Endothelial cell of umbilical vein (primary cell): ENCODE measurements at regions not wholly inside any gene's neighbourhood (a gene's known extent, or its start where the extent isn't known, plus 50 kb on each side); places are given as distances from the start of the nearest gene placed in this dataset.

Experiments
- BruUV-seq: library from RNA; stranded (reverse); fragments of 400-500 nt; replicated peaks from 2 replicates; lab custom pipeline; 2021; lab: Mats Ljungman, UMichigan
- CTCF ChIA-PET: fragments of 300-600, 350-600 bp; sonication (Branson Sonifier 250); formaldehyde crosslinking; loops from one replicate; lab custom pipeline; 2021; ENCODE audit warnings: antibody characterized with exemption, inconsistent platforms; lab: Charles Lee
- POLR2A ChIA-PET: fragments of 300-600, 350-600 bp; sonication (Branson Sonifier 250); formaldehyde crosslinking; loops from one replicate; lab custom pipeline; 2021; ENCODE audit warnings: antibody characterized with exemption, inconsistent platforms; lab: Charles Lee
- DNase-seq: peaks from one replicate; pipeline ENCODE4 v3.0.0-alpha.2; 2011; ENCODE audit warnings: low read depth, low spot score
- FAIRE-seq: peaks from 2 replicates; lab custom pipeline; 2011; peaks lifted over from hg19 to GRCh38; lab: Jason Lieb, UNC
- H2AFZ ChIP-seq: 2 replicates; pipeline ENCODE4 v1.6.0; 2012; ENCODE audit warnings: low read depth, low read length, control low read depth, inconsistent platforms
- H3K27ac ChIP-seq: 2 replicates; pipeline ENCODE4 v1.5.1; 2011; ENCODE audit warnings: low read depth, mild to moderate bottlenecking, control low read depth, low read length, moderate library complexity; ENCODE audit not compliant: insufficient read depth
- H3K27me3 ChIP-seq, 2 experiments: 2 replicates each; pipeline versions ENCODE4 v1.6.0 to v1.6.1; 2011; ENCODE audit warnings: low read length in 2 of 2, mixed read lengths in 1 of 2; ENCODE audit not compliant: control insufficient read depth in 2 of 2, insufficient read depth in 2 of 2
- H3K36me3 ChIP-seq, 2 experiments: 2 replicates in 1 of 2; 3 replicates in 1 of 2; pipeline ENCODE4 v1.5.1; 2011; ENCODE audit warnings: low read length in 2 of 2, mild to moderate bottlenecking in 1 of 2, moderate library complexity in 1 of 2; ENCODE audit not compliant: control insufficient read depth in 2 of 2, insufficient read depth in 2 of 2; ENCODE audit errors: extremely low read depth in 1 of 2
- H3K4me1 ChIP-seq: 3 replicates; pipeline ENCODE4 v1.5.1; 2011; ENCODE audit warnings: mild to moderate bottlenecking, low read length; ENCODE audit not compliant: control insufficient read depth, insufficient read depth; ENCODE audit errors: extremely low read depth
- H3K4me2 ChIP-seq: 2 replicates; pipeline ENCODE4 v1.6.1; 2011; ENCODE audit warnings: low read length, control low read depth, mixed read lengths; ENCODE audit not compliant: insufficient read depth
- H3K4me3 ChIP-seq, 3 experiments: fragments of 200-600 bp in 1 of 3; sonication (generic), shearing (Covaris generic) in 1 of 3; replicated peaks in 1 of 3; 2 replicates each; pipeline ENCODE4 v1.5.1; 2011 to 2016; ENCODE audit warnings: control low read depth in 3 of 3, low read length in 3 of 3, mild to moderate bottlenecking in 2 of 3, inconsistent platforms in 1 of 3, low read depth in 1 of 3, moderate library complexity in 1 of 3; ENCODE audit not compliant: insufficient read depth in 1 of 3
- H3K79me2 ChIP-seq: 2 replicates; pipeline ENCODE4 v1.6.0; 2012; ENCODE audit warnings: low read length, inconsistent platforms; ENCODE audit not compliant: control insufficient read depth, insufficient read depth
- H3K9ac ChIP-seq: replicated peaks from 2 replicates; pipeline ENCODE3; 2011; ENCODE audit warnings: low read length, control low read depth; ENCODE audit not compliant: insufficient read depth; ENCODE audit errors: extremely low read depth
- H3K9me1 ChIP-seq: replicated peaks from 3 replicates; pipeline ENCODE4 v1.6.0; 2011; ENCODE audit warnings: mild to moderate bottlenecking, low read length; ENCODE audit not compliant: control insufficient read depth, insufficient read depth; ENCODE audit errors: extremely low read depth
- H3K9me3 ChIP-seq: replicated peaks from 2 replicates; pipeline ENCODE4 v1.5.1; 2012; ENCODE audit warnings: low read length, inconsistent platforms; ENCODE audit not compliant: control insufficient read depth, insufficient read depth
- H4K20me1 ChIP-seq: replicated peaks from 2 replicates; pipeline ENCODE3; 2011; ENCODE audit warnings: mild to moderate bottlenecking, low read length; ENCODE audit not compliant: control insufficient read depth, insufficient read depth; ENCODE audit errors: extremely low read depth
- CTCF ChIP-seq, 2 donors: IDR thresholded peaks; 1 replicate in 1 of 2; 2 replicates in 1 of 2; pipeline ENCODE4 v1.5.1; 2011; ENCODE audit warnings: low read length in 2 of 2, mild to moderate bottlenecking in 2 of 2, moderate library complexity in 2 of 2, control low read depth in 1 of 2, inconsistent platforms in 1 of 2, low read depth in 1 of 2; ENCODE audit not compliant: insufficient read depth in 1 of 2; ENCODE audit errors: extremely low read depth in 1 of 2
- EZH2 ChIP-seq: IDR thresholded peaks from 2 replicates; pipeline ENCODE4 v1.6.1; 2012; ENCODE audit warnings: borderline replicate concordance, low read depth, mild to moderate bottlenecking, moderate library complexity, low read length, inconsistent platforms; ENCODE audit not compliant: severe bottlenecking
- FOS ChIP-seq: IDR thresholded peaks from 2 replicates; pipeline ENCODE4 v1.6.1; 2011; ENCODE audit warnings: mild to moderate bottlenecking, low read length, moderate library complexity, borderline replicate concordance; ENCODE audit not compliant: insufficient read depth
- GATA2 ChIP-seq: IDR thresholded peaks from 2 replicates; pipeline ENCODE4 v1.7.0; 2011; ENCODE audit warnings: low read depth, mild to moderate bottlenecking, moderate library complexity, mixed read lengths, low read length; ENCODE audit not compliant: insufficient read length, insufficient read depth
- JUN ChIP-seq: IDR thresholded peaks from 2 replicates; pipeline ENCODE4 v1.6.1; 2011; ENCODE audit warnings: borderline replicate concordance, low read depth; ENCODE audit not compliant: insufficient read length, insufficient read depth
- MAX ChIP-seq: IDR thresholded peaks from 2 replicates; pipeline ENCODE4 v1.6.1; 2011; ENCODE audit not compliant: insufficient read depth, insufficient read length
- MYC ChIP-seq: IDR thresholded peaks from one replicate; pipeline ENCODE4 v1.6.1; 2011; ENCODE audit warnings: mild to moderate bottlenecking, low read depth, low read length
- POLR2A ChIP-seq: IDR thresholded peaks from 2 replicates; pipeline ENCODE4 v1.6.1; 2012; ENCODE audit warnings: low read depth, mild to moderate bottlenecking, control low read depth, low read length
- POLR2AphosphoS5 ChIP-seq: IDR thresholded peaks from 2 replicates; pipeline ENCODE4 v1.6.1; 2012; ENCODE audit warnings: low read depth, mild to moderate bottlenecking, control low read depth, low read length, moderate library complexity; ENCODE audit not compliant: insufficient read depth
- dilution Hi-C: fragments of 300-500 bp; cut with MboI; formaldehyde crosslinking; loops from one replicate; pipeline ENCODE4 v1.15.0; 2019; ENCODE audit warnings: low sequenced_read_pairs; ENCODE audit not compliant: extremely low pct_ligation_motif_present
- intact Hi-C: fragments of 100-400 bp; cut with micrococcal nuclease; formaldehyde crosslinking; loops from one replicate; pipeline ENCODE4 v1.10.0; 2022

- Histone ChIP-seq H3K9me3 (no peaks in the 10 kb centered on the region), H3K27me3 (no peaks in the 10 kb centered on the region), H3K27ac (peak overlapping the region; percentile 98), H3K36me3 (no peaks in the 10 kb centered on the region), H3K9me1 (no peaks in the 10 kb centered on the region), H3K4me2 (peak overlapping the region; percentile 22), H3K9ac (peak overlapping the region; percentile 83), H2AFZ (peak overlapping the region; percentile 30), H3K4me3 (no peak overlapping the region), H3K4me1 (peaks cover 45% of the 10 kb centered on the region), H4K20me1 (no peaks in the 10 kb centered on the region), H3K79me2 (no peaks in the 10 kb centered on the region)
- no TSS peak for BruUV-seq
- DNase-seq (peak; percentile 62), FAIRE-seq (peak; percentile 42)
- intact Hi-C loops: loop anchor here (2.0 kb wide), 3 partner anchors 60 to 982 kb away; no protein-coding TSS in a partner anchor
- ChIA-PET CTCF (interaction anchor here (0.6 to 2.8 kb wide), 18 partner anchors 8 to 1021 kb away, joined by 3 to 33 read pairs (median 4); no protein-coding TSS in a partner anchor), POLR2A (interaction anchor here (1.0 kb wide), 1 partner anchor 10 kb away, joined by 6 read pairs; no protein-coding TSS in a partner anchor)
- dilution Hi-C loops: no loop called here
- no peak for TF ChIP-seq FOS
- TF ChIP-seq MYC: no peak
- no peak for TF ChIP-seq EZH2
- TF ChIP-seq CTCF (IDR thresholded peaks at IDR 0.05; ENCODE audit: extremely low read depth in 1 of 2, insufficient read depth in 1 of 2, low read depth in 1 of 2, low read length in 2 of 2): no peak
- TF ChIP-seq JUN: no peak
- TF ChIP-seq POLR2A: no peak
- no peak for TF ChIP-seq MAX
- no peak for TF ChIP-seq POLR2AphosphoS5
- TF ChIP-seq GATA2: no peak
Measured at GRCh38 chr10:31708474-31708873, 220.2 kb downstream of the ARHGAP12 start.
